Karpas-422 (cell line): ENCODE measurements at regions not wholly inside any gene's neighbourhood (a gene's known extent, or its start where the extent isn't known, plus 50 kb on each side); places are given as distances from the start of the nearest gene placed in this dataset.

Source experiments
- DNase-seq: peaks from one replicate; pipeline ENCODE4 v3.0.0-alpha.2; 2015
- H2AFZ ChIP-seq: fragments of 200-600 bp; sonication (generic); 2 replicates; pipeline ENCODE4 v1.6.1; 2014; ENCODE audit warnings: antibody characterized with exemption, low read length, mixed read lengths
- H3K27ac ChIP-seq: fragments of 200-600 bp; sonication (generic); 2 replicates; pipeline ENCODE4 v1.5.1; 2014; ENCODE audit warnings: mild to moderate bottlenecking, low read length, moderate library complexity
- H3K27me3 ChIP-seq: fragments of 200-600 bp; sonication (generic); 2 replicates; pipeline ENCODE4 v1.6.1; 2014; ENCODE audit warnings: low read length, mixed read lengths
- H3K36me3 ChIP-seq: fragments of 200-600 bp; sonication (generic); 2 replicates; pipeline ENCODE4 v1.6.1; 2014; ENCODE audit warnings: low read length, mixed read lengths; ENCODE audit not compliant: insufficient read depth
- H3K4me1 ChIP-seq: fragments of 200-600 bp; sonication (generic); 2 replicates; pipeline ENCODE4 v1.6.1; 2014; ENCODE audit warnings: mild to moderate bottlenecking, low read length, mixed read lengths
- H3K4me2 ChIP-seq: fragments of 200-600 bp; sonication (generic); 2 replicates; pipeline ENCODE4 v1.6.1; 2014; ENCODE audit warnings: low read length, low read depth, mild to moderate bottlenecking; ENCODE audit not compliant: poor library complexity, severe bottlenecking
- H3K4me3 ChIP-seq: fragments of 200-600 bp; sonication (generic); 2 replicates; pipeline ENCODE4 v1.5.1; 2014; ENCODE audit warnings: mild to moderate bottlenecking, antibody characterized with exemption, low read length, mixed read lengths
- H3K79me2 ChIP-seq: fragments of 200-600 bp; sonication (generic); 2 replicates; pipeline ENCODE4 v1.6.1; 2014; ENCODE audit warnings: mild to moderate bottlenecking, low read length, mixed read lengths
- H3K9ac ChIP-seq: fragments of 200-600 bp; sonication (generic); 2 replicates; pipeline ENCODE4 v1.6.0; 2014; ENCODE audit warnings: low read length
- H3K9me2 ChIP-seq: fragments of 200-600 bp; sonication (generic), shearing (Covaris generic); replicated peaks from 2 replicates; pipeline ENCODE4 v1.6.0; 2014; ENCODE audit warnings: mild to moderate bottlenecking, low read length, moderate library complexity; ENCODE audit not compliant: insufficient read depth
- H3K9me3 ChIP-seq: fragments of 300-700, 200-600 bp; sonication (generic); 2 replicates; pipeline ENCODE4 v1.6.1; 2014; ENCODE audit warnings: low read length, mixed read lengths
- H4K20me1 ChIP-seq: fragments of 200-600 bp; sonication (generic); 2 replicates; pipeline ENCODE4 v1.6.1; 2014; ENCODE audit warnings: mild to moderate bottlenecking, antibody characterized with exemption, low read length, low read depth; ENCODE audit not compliant: insufficient read depth

DNA sequence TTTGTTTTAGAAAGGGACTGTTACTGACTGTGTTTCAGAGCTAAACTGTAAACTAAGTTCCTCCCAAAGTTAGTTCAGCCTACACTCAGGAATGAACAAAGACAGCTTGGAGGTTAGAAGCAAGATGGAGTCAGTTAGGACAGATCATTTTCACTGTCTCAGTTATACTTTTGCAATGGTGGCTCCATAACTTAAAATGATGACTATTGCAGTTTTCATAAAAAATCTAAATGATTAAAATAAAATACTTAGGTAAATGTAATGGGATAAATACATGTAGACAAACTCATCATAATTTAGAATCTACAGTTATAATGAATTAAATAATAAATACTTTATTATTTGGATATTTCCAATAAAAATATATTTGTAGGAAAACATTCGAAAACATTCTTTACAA is 590.6 kb downstream of the EPHA7 start:
- Histone ChIP-seq H3K4me3 (no peak overlapping the region), H2AFZ (no peak overlapping the region), H3K9me2 (no peaks in the 10 kb centered on the region), H3K9me3 (peaks cover 17% of the 10 kb centered on the region), H3K36me3 (no peaks in the 10 kb centered on the region), H3K9ac (no peak overlapping the region), H3K79me2 (no peaks in the 10 kb centered on the region), H3K4me2 (no peak overlapping the region), H3K4me1 (no peaks in the 10 kb centered on the region), H3K27ac (no peak overlapping the region), H4K20me1 (no peaks in the 10 kb centered on the region), H3K27me3 (no peaks in the 10 kb centered on the region)
- DNase-seq: no peak

DNA sequence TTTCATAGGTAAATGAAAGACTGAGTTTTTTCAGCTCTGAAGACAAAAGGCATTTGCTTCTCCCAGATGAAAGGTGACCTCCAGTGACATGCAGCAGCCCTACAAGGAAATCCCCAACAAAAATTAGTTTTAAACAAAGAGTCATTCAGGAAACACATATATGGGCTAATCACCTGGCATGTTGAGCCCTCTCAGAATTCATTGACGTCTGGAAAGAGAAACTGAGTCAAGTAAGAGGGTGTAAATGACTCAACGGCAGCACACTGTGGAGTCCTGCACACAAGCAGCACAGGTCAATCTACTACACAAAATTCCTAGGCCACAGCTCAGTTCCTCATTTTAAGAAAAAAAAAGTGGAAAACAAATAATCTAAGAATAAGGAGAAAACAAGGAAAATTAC is 592.3 kb downstream of the EPHA7 start:
- H3K36me3 ChIP-seq: no peaks in the 10 kb centered on the region

DNA sequence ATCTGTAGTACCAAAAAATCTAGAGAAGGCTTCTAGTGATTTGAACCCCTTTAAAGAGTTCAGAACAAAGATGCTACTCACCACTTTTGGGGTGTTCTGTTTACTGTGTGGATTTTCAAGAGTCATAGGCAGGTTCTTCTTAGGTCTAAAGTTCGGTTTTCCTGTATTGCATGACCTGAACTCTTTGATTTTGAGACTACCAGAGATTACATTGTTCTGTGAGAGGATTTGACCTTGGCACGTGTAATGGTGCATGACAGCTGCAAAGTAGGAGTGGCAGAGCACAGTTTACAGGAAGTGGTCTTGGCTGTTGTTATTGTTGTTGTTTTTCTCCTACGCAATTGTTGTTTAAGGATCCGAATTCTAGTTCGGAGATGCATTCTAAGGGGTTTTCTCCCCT is 592.7 kb downstream of the EPHA7 start:
- H3K9me2 ChIP-seq: no peaks in the 10 kb centered on the region
- no peaks in the 10 kb centered on the region for H4K20me1 ChIP-seq
- H3K4me1 ChIP-seq: no peaks in the 10 kb centered on the region
- H3K4me3 ChIP-seq: no peak overlapping the region
- no peak for DNase-seq
- H3K9me3 ChIP-seq: peaks cover 15% of the 10 kb centered on the region; the same call in 1 of the 2 replicates
- no peak overlapping the region for H3K9ac ChIP-seq
- no peaks in the 10 kb centered on the region for H3K79me2 ChIP-seq
- H2AFZ ChIP-seq: no peak overlapping the region
- no peak overlapping the region for H3K4me2 ChIP-seq
- H3K36me3 ChIP-seq: no peaks in the 10 kb centered on the region
- H3K27me3 ChIP-seq: no peaks in the 10 kb centered on the region
- H3K27ac ChIP-seq: no peak overlapping the region

More for the DNA sequence above, 592.3 kb downstream of the EPHA7 start:
- no peaks in the 10 kb centered on the region for H3K79me2 ChIP-seq
- no peak overlapping the region for H3K9ac ChIP-seq
- no peaks in the 10 kb centered on the region for H3K4me1 ChIP-seq
- no peaks in the 10 kb centered on the region for H3K27me3 ChIP-seq
- no peaks in the 10 kb centered on the region for H3K9me2 ChIP-seq
- H3K4me2 ChIP-seq: no peak overlapping the region
- H4K20me1 ChIP-seq: no peaks in the 10 kb centered on the region
- no peak overlapping the region for H3K27ac ChIP-seq
- H3K9me3 ChIP-seq: peaks cover 15% of the 10 kb centered on the region; the same call in 1 of the 2 replicates
- no peak overlapping the region for H3K4me3 ChIP-seq
- DNase-seq: no peak
- no peak overlapping the region for H2AFZ ChIP-seq

DNA sequence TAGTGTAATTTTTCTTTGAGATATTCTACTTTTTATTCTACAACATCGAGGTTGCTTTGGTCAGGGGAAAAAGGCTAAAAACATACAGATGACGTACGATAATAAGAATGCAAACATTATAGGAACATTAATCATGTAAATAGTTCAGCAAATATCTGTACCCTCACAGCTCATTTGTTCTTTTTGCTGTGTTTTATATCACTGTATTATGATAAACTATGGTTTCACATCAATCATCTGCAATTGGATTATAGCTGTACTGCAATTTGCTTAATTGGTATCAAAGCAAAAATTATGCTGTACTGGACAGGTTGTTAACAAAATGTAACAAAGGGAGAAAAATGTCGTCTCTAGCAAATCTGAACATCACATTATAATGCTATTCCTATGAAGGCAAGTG is 597.1 kb downstream of the EPHA7 start:
- H4K20me1 ChIP-seq: no peaks in the 10 kb centered on the region
- H3K4me1 ChIP-seq: no peaks in the 10 kb centered on the region
- H3K9ac ChIP-seq: no peak overlapping the region
- H3K27me3 ChIP-seq: no peaks in the 10 kb centered on the region
- no peak overlapping the region for H3K4me3 ChIP-seq
- no peak for DNase-seq
- peaks cover 12% of the 10 kb centered on the region; the same call in 1 of the 2 replicates for H3K9me3 ChIP-seq
- H2AFZ ChIP-seq: no peak overlapping the region
- H3K27ac ChIP-seq: no peak overlapping the region
- no peaks in the 10 kb centered on the region for H3K36me3 ChIP-seq
- H3K79me2 ChIP-seq: no peaks in the 10 kb centered on the region
- no peaks in the 10 kb centered on the region for H3K9me2 ChIP-seq
- no peak overlapping the region for H3K4me2 ChIP-seq

DNA sequence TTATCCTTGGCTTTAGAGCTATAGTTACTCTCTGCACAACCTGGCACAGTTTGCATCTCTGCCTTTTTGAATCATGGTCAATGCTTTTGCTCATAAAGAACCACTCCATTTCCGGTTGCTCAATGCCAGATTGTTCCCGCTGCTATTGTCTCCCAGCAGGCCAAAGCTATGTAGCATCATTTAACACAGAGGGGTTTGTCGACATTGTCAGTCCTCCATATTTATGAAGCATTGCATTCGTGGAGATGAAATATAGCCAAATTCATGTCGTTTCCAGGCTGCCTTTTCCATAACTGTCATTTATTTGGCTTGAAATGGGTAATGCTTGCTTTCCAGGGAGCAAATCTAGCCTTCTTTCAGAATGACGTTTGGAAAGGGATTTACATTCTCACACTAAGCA is 598.8 kb downstream of the EPHA7 start:
- DNase-seq: no peak
- Histone ChIP-seq H3K27me3 (no peaks in the 10 kb centered on the region), H3K4me1 (no peaks in the 10 kb centered on the region), H3K9me2 (no peaks in the 10 kb centered on the region), H2AFZ (no peak overlapping the region), H3K36me3 (no peaks in the 10 kb centered on the region), H3K9ac (no peak overlapping the region), H3K4me3 (no peak overlapping the region), H3K9me3 (no peaks in the 10 kb centered on the region; the same call in 1 of the 2 replicates), H3K4me2 (no peak overlapping the region), H4K20me1 (no peaks in the 10 kb centered on the region), H3K27ac (no peak overlapping the region), H3K79me2 (no peaks in the 10 kb centered on the region)

DNA sequence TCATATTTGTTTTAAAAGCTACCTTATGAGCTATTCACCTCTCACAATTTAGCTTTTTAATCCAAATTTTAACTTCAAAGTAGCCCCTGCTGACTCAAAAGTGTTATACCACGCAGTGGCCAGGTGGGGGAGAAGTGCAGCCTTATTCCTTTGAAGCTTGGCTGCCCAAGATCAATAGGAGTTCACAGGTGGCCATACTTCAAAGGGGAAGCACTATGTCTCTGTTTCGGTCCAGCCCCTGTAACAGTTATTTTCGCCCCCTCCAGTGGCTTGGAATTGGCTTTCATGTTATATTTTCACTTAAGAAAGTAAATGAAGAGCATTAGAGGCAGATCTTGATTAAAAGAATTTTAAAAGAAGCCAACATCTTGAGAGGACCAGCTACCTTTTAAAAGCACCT is 608.4 kb downstream of the EPHA7 start:
- Histone ChIP-seq H3K4me3 (no peak overlapping the region), H3K79me2 (no peaks in the 10 kb centered on the region), H4K20me1 (no peaks in the 10 kb centered on the region)

DNA sequence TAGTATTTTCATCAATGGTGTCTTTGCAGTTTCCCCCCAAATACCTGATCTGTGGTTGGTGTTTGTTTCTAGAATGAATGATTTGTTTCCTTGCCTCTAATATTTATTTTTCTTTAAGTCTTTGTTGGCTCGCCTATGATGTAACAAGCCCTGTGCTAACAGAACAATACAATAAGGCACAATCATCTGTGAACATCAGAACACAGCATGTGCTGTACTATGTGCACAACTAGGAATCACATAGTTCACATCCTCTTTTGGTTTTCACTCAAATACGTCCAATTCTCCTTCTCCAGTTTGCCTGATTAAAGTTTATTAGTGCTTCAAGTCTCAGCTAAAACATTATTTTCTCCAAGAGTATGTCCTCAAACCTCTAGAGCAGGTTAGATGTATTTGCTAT is 613.1 kb downstream of the EPHA7 start:
- no peaks in the 10 kb centered on the region for H3K4me1 ChIP-seq
- no peaks in the 10 kb centered on the region for H3K27me3 ChIP-seq
- H2AFZ ChIP-seq: no peak overlapping the region
- H3K27ac ChIP-seq: no peak overlapping the region
- H3K9me2 ChIP-seq: no peaks in the 10 kb centered on the region
- no peak overlapping the region for H3K9ac ChIP-seq
- H3K36me3 ChIP-seq: no peaks in the 10 kb centered on the region
- H3K9me3 ChIP-seq: peaks cover 13% of the 10 kb centered on the region; the same call in 1 of the 2 replicates
- no peaks in the 10 kb centered on the region for H4K20me1 ChIP-seq
- no peak for DNase-seq
- H3K4me3 ChIP-seq: no peak overlapping the region
- H3K79me2 ChIP-seq: no peaks in the 10 kb centered on the region
- no peak overlapping the region for H3K4me2 ChIP-seq

More for the DNA sequence above, 608.4 kb downstream of the EPHA7 start:
- no peak overlapping the region for H3K9ac ChIP-seq
- H2AFZ ChIP-seq: no peak overlapping the region
- H3K9me2 ChIP-seq: no peaks in the 10 kb centered on the region
- H3K36me3 ChIP-seq: no peaks in the 10 kb centered on the region
- no peaks in the 10 kb centered on the region for H3K27me3 ChIP-seq
- peak; percentile 78 for DNase-seq
- H3K9me3 ChIP-seq: peaks cover 6% of the 10 kb centered on the region; the same call in 1 of the 2 replicates
- no peak overlapping the region for H3K4me2 ChIP-seq
- no peaks in the 10 kb centered on the region for H3K4me1 ChIP-seq
- no peak overlapping the region for H3K27ac ChIP-seq

DNA sequence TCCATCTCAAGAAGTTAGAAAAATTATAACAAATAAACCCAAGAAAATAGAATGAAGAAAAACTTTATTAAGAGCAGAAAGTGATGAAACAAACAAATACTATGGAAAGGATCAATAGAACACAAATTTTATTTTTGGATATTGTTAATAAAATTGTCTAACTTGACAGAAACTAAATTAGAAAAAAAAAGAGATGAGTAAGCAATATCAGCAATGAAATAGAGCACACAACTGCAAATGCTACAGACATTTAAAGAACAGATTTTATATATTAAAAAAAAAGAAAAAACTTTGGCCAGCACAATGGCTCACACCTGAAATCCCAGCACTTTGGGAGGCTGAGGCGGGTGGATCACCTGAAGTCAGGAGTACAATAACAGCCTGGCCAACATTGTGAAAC is 628.0 kb downstream of the EPHA7 start:
- H3K4me1 ChIP-seq: no peaks in the 10 kb centered on the region
- no peaks in the 10 kb centered on the region for H4K20me1 ChIP-seq
- no peak overlapping the region for H3K4me2 ChIP-seq
- H3K4me3 ChIP-seq: no peak overlapping the region
- no peaks in the 10 kb centered on the region for H3K9me2 ChIP-seq
- no peak overlapping the region for H3K27ac ChIP-seq
- no peak overlapping the region for H2AFZ ChIP-seq
- peaks cover 14% of the 10 kb centered on the region; the same call in 1 of the 2 replicates for H3K9me3 ChIP-seq
- H3K79me2 ChIP-seq: no peaks in the 10 kb centered on the region
- no peaks in the 10 kb centered on the region for H3K27me3 ChIP-seq
- H3K9ac ChIP-seq: no peak overlapping the region
- no peak for DNase-seq
- no peaks in the 10 kb centered on the region for H3K36me3 ChIP-seq

DNA sequence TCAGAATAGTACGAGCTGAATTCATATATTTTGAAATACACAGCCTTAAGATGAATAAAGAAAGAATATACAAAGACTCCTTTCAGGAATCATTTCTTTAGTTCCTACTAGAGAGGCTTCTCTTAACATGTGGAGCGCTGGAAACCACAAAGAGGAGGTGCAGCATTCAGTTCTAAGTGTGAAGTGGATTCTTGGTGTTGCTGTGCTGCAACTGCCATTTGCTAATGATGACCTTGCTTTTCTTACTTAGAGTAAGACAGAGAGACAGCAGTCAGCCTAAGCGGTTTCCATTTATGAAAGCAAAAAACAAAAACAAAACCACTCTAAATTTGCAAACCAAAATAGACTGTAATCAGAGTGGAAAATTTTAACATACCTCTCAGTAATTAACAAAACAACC is 629.0 kb downstream of the EPHA7 start:
- Histone ChIP-seq H3K4me2 (no peak overlapping the region), H2AFZ (no peak overlapping the region), H3K36me3 (no peaks in the 10 kb centered on the region), H3K27me3 (no peaks in the 10 kb centered on the region), H4K20me1 (no peaks in the 10 kb centered on the region), H3K27ac (no peak overlapping the region), H3K9me3 (peaks cover 21% of the 10 kb centered on the region; the same call in 1 of the 2 replicates), H3K9ac (no peak overlapping the region), H3K9me2 (no peaks in the 10 kb centered on the region), H3K4me3 (no peak overlapping the region), H3K4me1 (no peaks in the 10 kb centered on the region), H3K79me2 (no peaks in the 10 kb centered on the region)
- no peak for DNase-seq
